DND-41 (cell line): ENCODE measurements at regions not wholly inside any gene's neighbourhood (a gene's known extent, or its start where the extent isn't known, plus 50 kb on each side); places are given as distances from the start of the nearest gene placed in this dataset.

Experiments
- EZH2 ChIP-seq: IDR thresholded peaks from 3 replicates; pipeline ENCODE4 v1.6.1; 2012; ENCODE audit warnings: borderline replicate concordance, low read depth, mild to moderate bottlenecking, moderate library complexity, low read length, inconsistent platforms; ENCODE audit not compliant: severe bottlenecking
- TF ChIP-seq, protein P1 (sequence below): IDR thresholded peaks from 2 replicates; pipeline ENCODE4 v1.5.1; 2012; ENCODE audit warnings: borderline replicate concordance, low read length, moderate library complexity, mild to moderate bottlenecking; ENCODE audit not compliant: poor library complexity, severe bottlenecking; ENCODE audit errors: extremely low read depth

- TF ChIP-seq, protein P1, sequence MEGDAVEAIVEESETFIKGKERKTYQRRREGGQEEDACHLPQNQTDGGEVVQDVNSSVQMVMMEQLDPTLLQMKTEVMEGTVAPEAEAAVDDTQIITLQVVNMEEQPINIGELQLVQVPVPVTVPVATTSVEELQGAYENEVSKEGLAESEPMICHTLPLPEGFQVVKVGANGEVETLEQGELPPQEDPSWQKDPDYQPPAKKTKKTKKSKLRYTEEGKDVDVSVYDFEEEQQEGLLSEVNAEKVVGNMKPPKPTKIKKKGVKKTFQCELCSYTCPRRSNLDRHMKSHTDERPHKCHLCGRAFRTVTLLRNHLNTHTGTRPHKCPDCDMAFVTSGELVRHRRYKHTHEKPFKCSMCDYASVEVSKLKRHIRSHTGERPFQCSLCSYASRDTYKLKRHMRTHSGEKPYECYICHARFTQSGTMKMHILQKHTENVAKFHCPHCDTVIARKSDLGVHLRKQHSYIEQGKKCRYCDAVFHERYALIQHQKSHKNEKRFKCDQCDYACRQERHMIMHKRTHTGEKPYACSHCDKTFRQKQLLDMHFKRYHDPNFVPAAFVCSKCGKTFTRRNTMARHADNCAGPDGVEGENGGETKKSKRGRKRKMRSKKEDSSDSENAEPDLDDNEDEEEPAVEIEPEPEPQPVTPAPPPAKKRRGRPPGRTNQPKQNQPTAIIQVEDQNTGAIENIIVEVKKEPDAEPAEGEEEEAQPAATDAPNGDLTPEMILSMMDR = no peak
- TF ChIP-seq EZH2 = no peak
Observed at GRCh38 chr13:31515427-31515826, 223.9 kb upstream of the RXFP2 start.
